ENCODE measurements at regions not wholly inside any gene's neighbourhood (a gene's known extent, or its start where the extent isn't known, plus 50 kb on each side); places are given as distances from the start of the nearest gene placed in this dataset.

GRCh38 chr3:110166791-110167190, 829.4 kb upstream of the DPPA4 start:
- no TSS peak for BruUV-seq (replicated peaks)
- no peak overlapping the region for H3K4me3 ChIP-seq
- H3K4me1 ChIP-seq (replicated peaks in 1 of 2; ENCODE audit: control insufficient read depth in 2 of 2, insufficient read depth in 2 of 2, low read length in 2 of 2): no peaks in the 10 kb centered on the region
- 0% methylated on average over 1 of the region's 1 CpG for WGBS (ENCODE audit: insufficient coverage, low coverage, missing lambda C conversion rate)
- intact Hi-C loops (cut with micrococcal nuclease) (no loop called here), in situ Hi-C loops (cut with MboI) (no loop called here)
- no peak for TF ChIP-seq BCOR (IDR thresholded peaks at IDR 0.05)
- TF ChIP-seq ZNF398 (CRISPR knock-in tag; IDR thresholded peaks at IDR 0.05): no peak
- TF ChIP-seq GTF2A2 (tag; IDR thresholded peaks at IDR 0.05): no peak
- H3K27me3 ChIP-seq (ENCODE audit: control insufficient read depth in 2 of 2, insufficient read depth in 2 of 2, low read length in 2 of 2): no peaks in the 10 kb centered on the region
- no peak for DNase-seq (ENCODE audit: extremely low read depth in 1 of 4, low spot score in 3 of 4)
- H3K79me2 ChIP-seq (ENCODE audit: control insufficient read depth, insufficient read depth, low read length): no peaks in the 10 kb centered on the region
- no peak overlapping the region for H2AFZ ChIP-seq (ENCODE audit: low read depth, low read length)
- POLR2A ChIA-PET: no interaction called here
- FAIRE-seq: no peak
- no peaks in the 10 kb centered on the region for H4K20me1 ChIP-seq (replicated peaks; ENCODE audit: control insufficient read depth, insufficient read depth, low read length)
- no peak overlapping the region for H3K27ac ChIP-seq (ENCODE audit: extremely low read depth, low read depth, low read length)
- H3K9ac ChIP-seq (ENCODE audit: insufficient read depth in 1 of 2, low read depth in 2 of 2, low read length in 2 of 2): no peak overlapping the region
- H3K9me3 ChIP-seq (replicated peaks; ENCODE audit: control insufficient read depth, insufficient read depth, low read depth, low read length): no peaks in the 10 kb centered on the region
- H3K36me3 ChIP-seq (ENCODE audit: control insufficient read depth, insufficient read depth, low read length): no peaks in the 10 kb centered on the region
- CTCF ChIA-PET (ENCODE audit: low intra/inter-chr PET ratio): no interaction called here
- H3K4me2 ChIP-seq (ENCODE audit: insufficient read depth, low read length): no peak overlapping the region
- H3K9me1 ChIP-seq (ENCODE audit: control insufficient read depth, insufficient read depth, low read length): no peaks in the 10 kb centered on the region
- ATAC-seq: no peak

GRCh38 chr3:110174908-110175307, 837.6 kb upstream of the DPPA4 start:
- no peak for FAIRE-seq
- H3K4me2 ChIP-seq (ENCODE audit: insufficient read depth, low read length): no peak overlapping the region
- ChIA-PET POLR2A (no interaction called here), CTCF (ENCODE audit: low intra/inter-chr PET ratio) (no interaction called here)
- no peak for ATAC-seq
- no peaks in the 10 kb centered on the region for H3K9me3 ChIP-seq (replicated peaks; ENCODE audit: control insufficient read depth, insufficient read depth, low read depth, low read length)
- no peaks in the 10 kb centered on the region for H3K27me3 ChIP-seq (ENCODE audit: control insufficient read depth in 2 of 2, insufficient read depth in 2 of 2, low read length in 2 of 2)
- H4K20me1 ChIP-seq (replicated peaks; ENCODE audit: control insufficient read depth, insufficient read depth, low read length): no peaks in the 10 kb centered on the region
- in situ Hi-C loops (cut with MboI): no loop called here
- no peaks in the 10 kb centered on the region for H3K79me2 ChIP-seq (ENCODE audit: control insufficient read depth, insufficient read depth, low read length)
- no peaks in the 10 kb centered on the region for H3K36me3 ChIP-seq (ENCODE audit: control insufficient read depth, insufficient read depth, low read length)
- 7% methylated on average over 2 of the region's 2 CpGs for WGBS (ENCODE audit: insufficient coverage, low coverage, missing lambda C conversion rate)
- intact Hi-C loops (cut with micrococcal nuclease): no loop called here
- no peaks in the 10 kb centered on the region for H3K9me1 ChIP-seq (ENCODE audit: control insufficient read depth, insufficient read depth, low read length)
- no peak overlapping the region for H3K27ac ChIP-seq (ENCODE audit: extremely low read depth, low read depth, low read length)
- H2AFZ ChIP-seq (ENCODE audit: low read depth, low read length): no peak overlapping the region
- H3K4me1 ChIP-seq (replicated peaks in 1 of 2; ENCODE audit: control insufficient read depth in 2 of 2, insufficient read depth in 2 of 2, low read length in 2 of 2): no peaks in the 10 kb centered on the region
- no peak overlapping the region for H3K4me3 ChIP-seq
- no peak for DNase-seq (ENCODE audit: extremely low read depth in 1 of 4, low spot score in 3 of 4)
- H3K9ac ChIP-seq (ENCODE audit: insufficient read depth in 1 of 2, low read depth in 2 of 2, low read length in 2 of 2): no peak overlapping the region
- BruUV-seq (replicated peaks): no TSS peak
- TF ChIP-seq YBX1 (IDR thresholded peaks at IDR 0.05) (no peak), DDX20 (tag; IDR thresholded peaks at IDR 0.05; ENCODE audit: low read depth) (no peak), XRCC5 (IDR thresholded peaks at IDR 0.05; ENCODE audit: low read depth, low read length) (no peak), PRDM10 (IDR thresholded peaks at IDR 0.05; ENCODE audit: partially characterized antibody) (no peak), ZNF134 (CRISPR knock-in tag; conservative IDR thresholded peaks at IDR 0.05) (no peak), ZNF165 (CRISPR knock-in tag; IDR thresholded peaks at IDR 0.05; ENCODE audit: borderline replicate concordance) (no peak), PRPF4 (IDR thresholded peaks at IDR 0.05; ENCODE audit: insufficient read depth, low read depth, low read length, poor library complexity, severe bottlenecking) (no peak), ZNF24 (IDR thresholded peaks at IDR 0.05) (no peak), SREBF1 (IDR thresholded peaks at IDR 0.05; ENCODE audit: borderline replicate concordance, low read depth, low read length) (no peak), POLR2AphosphoS5 (IDR thresholded peaks at IDR 0.05; ENCODE audit: control insufficient read depth, insufficient read depth, low read depth, low read length) (no peak), MCM2 (IDR thresholded peaks at IDR 0.05; ENCODE audit: low read depth) (no peak)

Data from K562 (cell line).